GM12873 (cell line): ENCODE measurements at regions not wholly inside any gene's neighbourhood (a gene's known extent, or its start where the extent isn't known, plus 50 kb on each side); places are given as distances from the start of the nearest gene placed in this dataset.

ENCODE experiments used
- CTCF ChIP-seq: IDR thresholded peaks from 2 replicates; pipeline ENCODE4 v1.5.1; 2012; ENCODE audit warnings: low read depth, mild to moderate bottlenecking, moderate library complexity, low read length, control low read depth; ENCODE audit not compliant: insufficient read depth; ENCODE audit errors: missing control alignments

GRCh38 chr2:18426174-18426573, 134.3 kb downstream of the RDH14 start:
- TF ChIP-seq CTCF = no peak

DNA sequence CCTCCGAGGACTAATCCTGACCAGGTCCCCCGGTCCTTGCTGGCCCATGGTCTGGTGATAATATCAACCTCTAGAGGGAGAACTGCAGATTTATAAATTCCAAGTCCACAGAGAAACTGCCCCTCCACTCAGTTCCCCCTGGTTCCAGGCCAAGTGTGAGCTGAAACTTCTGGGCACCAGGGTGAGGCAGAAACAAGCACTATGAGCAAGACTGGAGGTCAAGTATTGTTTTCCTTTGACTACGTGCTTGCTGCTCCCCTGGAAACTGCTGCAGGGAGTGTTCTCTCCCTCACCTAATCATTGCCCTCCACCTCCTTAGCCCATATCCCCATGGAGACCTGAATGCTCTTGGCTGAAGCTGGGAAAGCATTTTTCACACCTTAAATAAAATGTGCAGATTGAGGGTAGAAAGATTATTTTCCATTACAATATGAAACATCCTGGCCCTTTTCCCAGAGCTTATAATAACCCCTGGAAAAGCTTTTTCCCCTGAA, 135.2 kb downstream of the RDH14 start:
- no peak for TF ChIP-seq CTCF

DNA sequence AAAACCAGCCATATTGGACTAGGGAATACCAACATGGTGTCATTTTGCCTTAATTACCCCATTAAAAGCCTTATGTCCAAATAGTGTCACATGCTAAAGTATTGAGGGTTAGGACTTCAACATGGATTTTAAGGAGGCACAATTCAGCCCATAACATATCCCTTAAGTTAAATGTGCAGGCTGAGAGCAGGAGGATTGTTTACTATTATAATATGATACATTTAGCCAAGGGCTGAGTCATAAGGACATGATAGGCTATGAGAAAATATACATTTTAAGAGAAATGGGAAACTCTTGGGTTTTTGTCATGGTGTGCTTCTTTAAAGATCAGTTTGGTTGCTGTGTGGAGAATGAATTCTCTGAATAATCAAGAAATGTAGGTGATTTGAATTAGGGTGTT, 136.8 kb downstream of the RDH14 start:
- no peak for TF ChIP-seq CTCF

GRCh38 chr2:18422432-18423165, 137.9 kb downstream of the RDH14 start:
- TF ChIP-seq CTCF = no peak

DNA sequence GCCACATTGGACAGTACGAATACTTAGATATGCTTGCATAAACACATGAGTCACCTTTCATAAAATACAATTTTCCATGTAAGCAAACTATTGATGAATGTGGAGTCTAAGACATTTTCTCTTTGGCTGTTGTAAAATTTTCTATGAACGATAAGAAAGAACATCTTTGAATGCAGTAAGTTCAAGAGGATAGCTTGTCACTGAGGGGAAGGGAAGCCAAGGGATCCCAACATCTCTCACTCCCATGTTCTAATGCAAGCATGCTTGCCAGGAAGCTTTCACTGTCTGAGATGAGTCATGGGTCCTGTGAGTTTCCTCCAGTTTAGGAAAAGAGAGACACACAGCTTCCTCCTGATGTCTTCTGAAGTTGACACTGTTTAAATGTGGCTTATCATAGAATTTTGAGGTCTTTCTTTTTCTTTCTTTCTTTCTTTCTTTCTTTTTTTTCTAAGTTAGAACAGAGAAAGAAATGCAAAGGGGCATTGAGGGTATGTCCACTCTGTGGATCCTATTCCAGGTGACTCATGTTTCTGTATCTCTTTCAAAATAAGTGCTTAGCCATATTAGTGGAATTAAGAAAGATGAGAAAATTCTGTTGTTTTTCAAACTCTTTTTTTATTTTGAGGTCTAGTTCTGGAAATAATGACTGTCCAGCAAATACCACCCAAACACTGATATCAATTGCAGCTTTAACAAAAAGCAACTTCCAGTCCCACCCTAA, 146.6 kb downstream of the RDH14 start:
- TF ChIP-seq CTCF = no peak

- no peak for TF ChIP-seq CTCF
Measured at GRCh38 chr2:18412980-18413675, 147.3 kb downstream of the RDH14 start.

DNA sequence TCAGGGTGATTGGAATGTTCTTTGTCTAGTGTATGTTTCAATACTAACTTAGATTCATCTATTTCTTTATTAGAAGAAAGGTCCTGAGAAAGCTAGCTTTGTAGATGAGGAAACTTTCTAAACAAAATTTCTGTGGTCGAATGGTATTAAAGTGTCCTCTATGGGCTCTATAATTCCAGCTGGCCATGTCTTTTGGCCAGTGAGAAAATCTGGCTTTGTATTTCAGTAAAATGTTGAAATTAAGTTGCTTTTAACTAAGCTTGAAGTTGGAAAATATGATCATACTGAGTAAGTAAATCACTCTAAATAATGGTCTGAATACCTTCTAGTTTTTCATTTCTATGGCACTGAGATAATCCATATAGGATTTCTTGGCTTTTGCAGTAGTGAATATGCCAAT, 148.8 kb downstream of the RDH14 start:
- TF ChIP-seq CTCF = no peak
